Activated naive CD4-positive, alpha-beta T cell treated with anti-CD3 and anti-CD28 coated beads, Interleukin-2, amount 10 ng/mL, durations not matched to agents 7 days and 5 days (primary cell): ENCODE measurements at regions not wholly inside any gene's neighbourhood (a gene's known extent, or its start where the extent isn't known, plus 50 kb on each side); places are given as distances from the start of the nearest gene placed in this dataset.

Experiments
- CTCF ChIA-PET: fragments of 350-600 bp; sonication (Branson Sonifier 250); formaldehyde crosslinking; loops from one replicate; lab custom pipeline; 2021; ENCODE audit warnings: antibody characterized with exemption; lab: Charles Lee
- DNase-seq: peaks from one replicate; pipeline ENCODE4 v3.0.0-alpha.2; 2020
- H3K27ac Mint-ChIP-seq: one replicate; pipeline ENCODE4 v1.8.0; 2021; ENCODE audit warnings: mild to moderate bottlenecking, moderate library complexity, mixed read lengths
- H3K27me3 Mint-ChIP-seq: one replicate; pipeline ENCODE4 v1.8.0; 2021; ENCODE audit warnings: mild to moderate bottlenecking, mixed read lengths
- H3K36me3 Mint-ChIP-seq: one replicate; pipeline ENCODE4 v1.8.0; 2021; ENCODE audit warnings: mixed read lengths
- H3K4me1 Mint-ChIP-seq: one replicate; pipeline ENCODE4 v1.8.0; 2021; ENCODE audit warnings: mixed read lengths
- H3K4me3 Mint-ChIP-seq: one replicate; pipeline ENCODE4 v1.8.0; 2021; ENCODE audit warnings: mild to moderate bottlenecking, moderate library complexity, mixed read lengths
- H3K9me3 Mint-ChIP-seq: one replicate; pipeline ENCODE4 v1.8.0; 2021; ENCODE audit warnings: mixed read lengths

- Mint-ChIP-seq H3K36me3 (no peaks in the 10 kb centered on the region), H3K27ac (no peak overlapping the region), H3K9me3 (no peaks in the 10 kb centered on the region), H3K4me1 (no peaks in the 10 kb centered on the region), H3K27me3 (no peaks in the 10 kb centered on the region), H3K4me3 (no peak overlapping the region)
- DNase-seq, result no peak
- CTCF ChIA-PET, result interaction anchor here (0.9 to 1.4 kb wide), 3 partner anchors 11 to 1044 kb away, joined by 3 read pairs; no protein-coding TSS in a partner anchor
These were observed 976.3 kb upstream of the FAT3 start for GRCh38 chr11:91248199-91248807.

GRCh38 chr11:91247009-91247735, 977.4 kb upstream of the FAT3 start:
- Mint-ChIP-seq H3K4me3 (no peak overlapping the region), H3K27me3 (no peaks in the 10 kb centered on the region), H3K9me3 (no peaks in the 10 kb centered on the region), H3K36me3 (no peaks in the 10 kb centered on the region), H3K4me1 (no peaks in the 10 kb centered on the region), H3K27ac (no peak overlapping the region)
- DNase-seq, result no peak
- CTCF ChIA-PET, result interaction anchor here (0.6 to 1.4 kb wide), 3 partner anchors 441 to 1043 kb away, joined by 3 read pairs; no protein-coding TSS in a partner anchor

- H3K36me3 Mint-ChIP-seq, result no peaks in the 10 kb centered on the region
- no peak for DNase-seq
- H3K27me3 Mint-ChIP-seq, result no peaks in the 10 kb centered on the region
- CTCF ChIA-PET, result no interaction called here
- no peaks in the 10 kb centered on the region for H3K9me3 Mint-ChIP-seq
- H3K4me1 Mint-ChIP-seq, result no peaks in the 10 kb centered on the region
- no peak overlapping the region for H3K4me3 Mint-ChIP-seq
- no peak overlapping the region for H3K27ac Mint-ChIP-seq
These were observed 979.7 kb upstream of the FAT3 start for GRCh38 chr11:91244912-91245311.

GRCh38 chr11:91243630-91244029, 981.0 kb upstream of the FAT3 start:
- DNase-seq, result no peak
- CTCF ChIA-PET, result no interaction called here
- Mint-ChIP-seq H3K9me3 (no peaks in the 10 kb centered on the region), H3K4me3 (no peak overlapping the region), H3K27me3 (no peaks in the 10 kb centered on the region), H3K27ac (no peak overlapping the region), H3K36me3 (no peaks in the 10 kb centered on the region), H3K4me1 (no peaks in the 10 kb centered on the region)

- Mint-ChIP-seq H3K4me3 (no peak overlapping the region), H3K9me3 (no peaks in the 10 kb centered on the region), H3K4me1 (no peaks in the 10 kb centered on the region), H3K27me3 (no peaks in the 10 kb centered on the region), H3K27ac (no peak overlapping the region), H3K36me3 (no peaks in the 10 kb centered on the region)
- DNase-seq, result no peak
- CTCF ChIA-PET, result no interaction called here
These were observed 981.6 kb upstream of the FAT3 start for GRCh38 chr11:91243051-91243450.

- Mint-ChIP-seq H3K4me3 (no peak overlapping the region), H3K27ac (no peak overlapping the region), H3K9me3 (no peaks in the 10 kb centered on the region), H3K4me1 (no peaks in the 10 kb centered on the region), H3K27me3 (no peaks in the 10 kb centered on the region), H3K36me3 (no peaks in the 10 kb centered on the region)
- CTCF ChIA-PET, result no interaction called here
- DNase-seq, result no peak
These were observed 983.4 kb upstream of the FAT3 start for GRCh38 chr11:91241226-91241625.

- Mint-ChIP-seq H3K36me3 (no peaks in the 10 kb centered on the region), H3K9me3 (peaks cover 2% of the 10 kb centered on the region), H3K4me3 (no peak overlapping the region), H3K27me3 (no peaks in the 10 kb centered on the region), H3K27ac (no peak overlapping the region), H3K4me1 (no peaks in the 10 kb centered on the region)
- DNase-seq, result no peak
- CTCF ChIA-PET, result no interaction called here
These were observed 985.3 kb upstream of the FAT3 start for GRCh38 chr11:91239359-91239758.

- no peaks in the 10 kb centered on the region for H3K36me3 Mint-ChIP-seq
- H3K4me3 Mint-ChIP-seq, result no peak overlapping the region
- H3K4me1 Mint-ChIP-seq, result no peaks in the 10 kb centered on the region
- DNase-seq, result no peak
- CTCF ChIA-PET, result no interaction called here
- H3K27me3 Mint-ChIP-seq, result no peaks in the 10 kb centered on the region
- no peak overlapping the region for H3K27ac Mint-ChIP-seq
- H3K9me3 Mint-ChIP-seq, result peaks cover 3% of the 10 kb centered on the region
These were observed 993.4 kb upstream of the FAT3 start for GRCh38 chr11:91231226-91231625.

- Mint-ChIP-seq H3K36me3 (no peaks in the 10 kb centered on the region), H3K27ac (no peak overlapping the region), H3K27me3 (no peaks in the 10 kb centered on the region), H3K9me3 (peaks cover 2% of the 10 kb centered on the region), H3K4me1 (no peaks in the 10 kb centered on the region), H3K4me3 (no peak overlapping the region)
- CTCF ChIA-PET, result no interaction called here
- no peak for DNase-seq
These were observed 994.0 kb upstream of the FAT3 start for GRCh38 chr11:91230647-91231046.

GRCh38 chr11:91222830-91223229, 1000.0 kb upstream of the CHORDC1 start:
- DNase-seq, result no peak
- no peaks in the 10 kb centered on the region for H3K4me1 Mint-ChIP-seq
- CTCF ChIA-PET, result no interaction called here
- H3K27ac Mint-ChIP-seq, result no peak overlapping the region
- H3K4me3 Mint-ChIP-seq, result no peak overlapping the region
- H3K27me3 Mint-ChIP-seq, result no peaks in the 10 kb centered on the region
- H3K36me3 Mint-ChIP-seq, result no peaks in the 10 kb centered on the region
- peaks cover 5% of the 10 kb centered on the region for H3K9me3 Mint-ChIP-seq

- H3K4me1 Mint-ChIP-seq, result no peaks in the 10 kb centered on the region
- DNase-seq, result no peak
- CTCF ChIA-PET, result no interaction called here
- no peak overlapping the region for H3K27ac Mint-ChIP-seq
- H3K9me3 Mint-ChIP-seq, result peaks cover 3% of the 10 kb centered on the region
- no peaks in the 10 kb centered on the region for H3K27me3 Mint-ChIP-seq
- no peak overlapping the region for H3K4me3 Mint-ChIP-seq
- no peaks in the 10 kb centered on the region for H3K36me3 Mint-ChIP-seq
These were observed 997.8 kb upstream of the CHORDC1 start for GRCh38 chr11:91220476-91221202.

- no peak for DNase-seq
- no peak overlapping the region for H3K4me3 Mint-ChIP-seq
These were observed 996.7 kb upstream of the CHORDC1 start for GRCh38 chr11:91219535-91219934.

GRCh38 chr11:91209751-91210150, 986.9 kb upstream of the CHORDC1 start:
- H3K36me3 Mint-ChIP-seq, result no peaks in the 10 kb centered on the region
- no peak overlapping the region for H3K4me3 Mint-ChIP-seq
- no peak for DNase-seq
- no peaks in the 10 kb centered on the region for H3K4me1 Mint-ChIP-seq
- no peaks in the 10 kb centered on the region for H3K27me3 Mint-ChIP-seq
- peaks cover 5% of the 10 kb centered on the region for H3K9me3 Mint-ChIP-seq
- CTCF ChIA-PET, result no interaction called here
- no peak overlapping the region for H3K27ac Mint-ChIP-seq

More at GRCh38 chr11:91219535-91219934, 996.7 kb upstream of the CHORDC1 start:
- Mint-ChIP-seq H3K4me1 (no peaks in the 10 kb centered on the region), H3K9me3 (peaks cover 2% of the 10 kb centered on the region), H3K27me3 (no peaks in the 10 kb centered on the region), H3K36me3 (no peaks in the 10 kb centered on the region), H3K27ac (no peak overlapping the region)
- CTCF ChIA-PET, result no interaction called here

- H3K36me3 Mint-ChIP-seq, result no peaks in the 10 kb centered on the region
- CTCF ChIA-PET, result no interaction called here
- no peak overlapping the region for H3K27ac Mint-ChIP-seq
- H3K9me3 Mint-ChIP-seq, result peaks cover 5% of the 10 kb centered on the region
- H3K4me3 Mint-ChIP-seq, result no peak overlapping the region
- DNase-seq, result no peak
- no peaks in the 10 kb centered on the region for H3K4me1 Mint-ChIP-seq
- H3K27me3 Mint-ChIP-seq, result no peaks in the 10 kb centered on the region
These were observed 986.5 kb upstream of the CHORDC1 start for GRCh38 chr11:91209306-91209705.

GRCh38 chr11:91199866-91200265, 977.0 kb upstream of the CHORDC1 start:
- CTCF ChIA-PET, result no interaction called here
- H3K27me3 Mint-ChIP-seq, result no peaks in the 10 kb centered on the region
- H3K27ac Mint-ChIP-seq, result no peak overlapping the region
- H3K36me3 Mint-ChIP-seq, result no peaks in the 10 kb centered on the region
- DNase-seq, result no peak
- no peak overlapping the region for H3K4me3 Mint-ChIP-seq
- no peaks in the 10 kb centered on the region for H3K4me1 Mint-ChIP-seq
- H3K9me3 Mint-ChIP-seq, result peaks cover 4% of the 10 kb centered on the region
